Suppressor macrophage (primary cell): ENCODE measurements at regions not wholly inside any gene's neighbourhood (a gene's known extent, or its start where the extent isn't known, plus 50 kb on each side); places are given as distances from the start of the nearest gene placed in this dataset.
A peak's percentile ranks its signal among the peaks of the same experiment; 100 is the strongest.
"Not testable (repeated sequence)": the region's sequence is repeated elsewhere in the genome, so short reads cannot be mapped to it uniquely, and the experiment has no call there.

Source experiments
- DNase-seq, 4 experiments: peaks; one replicate each; pipeline ENCODE4 v3.0.0-alpha.2; 2020 to 2022

DNA sequence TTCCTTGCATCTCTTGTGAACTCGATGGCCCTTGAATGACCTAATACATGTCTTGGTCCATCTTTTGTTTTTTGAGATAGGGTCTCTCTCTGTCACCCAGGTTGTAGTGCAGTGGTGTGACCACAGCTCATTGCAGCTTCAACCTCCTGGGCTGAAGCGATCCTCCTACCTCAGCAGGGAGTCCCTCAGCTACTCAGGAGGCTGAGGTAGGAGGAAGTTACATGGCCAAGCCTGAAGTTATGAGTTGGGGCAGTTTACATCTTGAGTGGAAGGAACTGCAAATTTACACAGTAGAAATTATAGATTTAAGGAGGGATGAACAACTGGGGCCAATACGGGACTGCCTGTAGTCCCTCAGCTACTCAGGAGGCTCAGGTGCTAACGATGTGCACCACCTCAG, 97.2 kb upstream of the METTL14 start:
- no peak for DNase-seq

DNA sequence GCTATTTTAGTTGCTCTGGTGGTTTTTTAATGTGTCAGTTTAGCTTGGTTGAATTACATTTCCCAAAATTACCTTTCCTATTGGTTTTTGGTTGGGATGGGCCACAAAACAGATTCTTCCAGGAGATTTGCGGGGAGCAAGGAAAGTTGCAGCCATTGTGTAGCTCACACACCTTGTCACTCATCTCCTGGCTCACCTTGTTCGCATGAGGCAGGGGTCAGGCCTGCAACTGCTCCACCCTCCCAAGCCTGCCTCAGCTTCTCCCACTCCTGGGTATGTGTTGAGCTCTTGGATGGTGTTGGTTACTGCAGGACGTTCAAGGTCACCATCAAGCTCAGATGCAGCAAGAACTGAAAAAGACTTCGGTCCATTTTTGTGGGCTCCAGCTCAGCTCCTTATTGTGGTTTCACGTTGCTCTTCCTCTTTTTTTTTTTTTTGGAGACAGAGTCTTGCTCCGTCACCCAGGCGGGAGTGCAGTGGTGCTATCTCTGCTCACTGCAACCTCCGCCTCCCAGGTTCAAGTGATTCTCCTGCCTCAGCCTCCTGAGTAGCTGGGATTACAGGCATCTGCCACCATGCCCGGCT, 95.6 kb upstream of the METTL14 start:
- peak in 3 of 4 experiments; percentile 29 to 56 (median 41) for DNase-seq

- DNase-seq, result peak; percentile 96 to 100 (median 98)
Measured at GRCh38 chr4:118591339-118592046, 93.7 kb upstream of the METTL14 start.

DNA sequence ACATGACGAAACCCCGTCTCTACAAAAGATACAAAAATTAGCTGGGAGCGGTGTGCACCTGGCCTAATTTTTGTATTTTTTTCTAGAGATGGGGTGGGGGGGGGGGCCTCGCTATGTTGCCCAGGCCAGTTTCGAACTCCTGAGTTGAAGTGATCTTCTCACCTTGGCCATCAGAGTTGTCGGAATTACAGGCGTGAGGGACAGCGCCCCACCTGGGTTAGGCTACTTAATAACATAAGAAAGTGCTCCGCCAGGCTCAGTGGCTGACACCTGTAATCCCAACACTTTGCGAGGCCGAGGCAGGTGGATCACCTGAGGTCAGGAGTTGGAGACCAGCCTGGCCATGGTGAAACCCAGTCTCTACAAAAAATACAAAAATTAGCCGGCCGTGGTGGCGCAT, 92.9 kb upstream of the METTL14 start:
- DNase-seq, result not testable (repeated sequence)

DNA sequence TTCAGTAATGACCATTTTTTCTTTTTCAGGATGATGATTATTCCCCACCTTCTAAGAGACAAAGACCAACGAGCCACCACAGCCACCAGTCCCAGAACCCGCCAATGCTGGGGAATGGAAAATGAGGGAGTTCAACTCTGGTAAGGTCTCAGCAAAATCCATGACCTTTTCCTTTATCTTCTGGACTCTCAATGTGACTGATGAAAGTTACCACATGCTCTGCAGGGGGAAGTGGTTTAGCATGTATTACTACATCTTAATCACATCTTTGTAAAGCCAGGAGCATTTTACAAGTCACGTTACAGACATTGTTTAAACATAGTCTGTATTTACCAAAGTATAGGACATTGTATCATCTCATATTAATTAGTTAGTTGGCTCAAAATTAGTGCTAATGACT, 89.3 kb upstream of the METTL14 start:
- DNase-seq, result peak in 2 of 4 experiments; percentile 55 to 63

- DNase-seq, result not testable (repeated sequence)
Measured at GRCh38 chr4:118625097-118625496, 60.1 kb upstream of the METTL14 start.

GRCh38 chr4:118629697-118630096, 55.5 kb upstream of the METTL14 start:
- peak; percentile 9 to 38 (median 22) for DNase-seq

DNA sequence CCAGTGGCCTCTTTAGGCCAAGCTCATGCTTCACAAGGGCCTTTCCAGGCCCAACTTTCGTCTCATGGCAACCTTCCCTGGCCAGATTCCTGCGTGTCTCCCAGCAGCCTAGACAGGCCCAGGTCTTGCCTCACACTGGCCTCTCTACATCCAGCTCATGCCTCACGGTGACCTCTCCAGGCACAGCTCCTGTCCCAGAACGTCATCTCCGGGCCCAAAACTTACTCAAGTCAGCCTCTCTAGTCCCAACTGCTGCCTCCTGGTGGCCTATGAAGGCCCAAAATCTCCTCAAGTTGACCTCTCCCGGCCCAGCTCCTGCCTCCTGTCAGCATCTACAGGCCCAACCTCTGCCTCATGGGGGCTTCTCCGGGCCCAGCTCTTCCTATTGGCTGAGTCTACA, 54.3 kb upstream of the METTL14 start:
- not testable (repeated sequence) for DNase-seq

- DNase-seq, result not testable (repeated sequence)
Measured at GRCh38 chr4:118631321-118632050, 53.7 kb upstream of the METTL14 start.

DNA sequence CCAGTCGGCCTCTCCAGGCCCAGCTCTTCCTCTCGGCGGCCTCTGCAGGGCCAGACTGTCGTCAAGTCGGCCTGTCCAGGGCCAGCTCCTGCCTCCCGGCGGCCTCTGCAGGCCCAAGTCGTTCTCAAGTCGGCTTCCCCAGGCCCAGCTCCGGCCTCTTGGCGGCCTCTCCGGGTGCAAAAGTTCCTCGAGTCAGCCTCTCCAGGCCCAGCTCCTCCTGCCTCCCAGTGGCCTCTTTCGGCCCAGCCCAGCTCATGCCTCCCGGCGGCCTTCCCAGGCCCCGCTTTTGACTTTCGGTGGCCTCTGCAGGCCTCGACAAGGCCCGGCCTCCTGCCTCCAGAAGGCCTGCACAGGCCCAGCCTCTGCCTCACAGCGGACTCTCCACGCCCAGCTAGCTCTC, 51.7 kb upstream of the METTL14 start:
- DNase-seq, result not testable (repeated sequence)

GRCh38 chr4:118634126-118634875, 50.9 kb upstream of the METTL14 start:
- DNase-seq, result not testable (repeated sequence)
